PFSK-1 (cell line): ENCODE measurements at regions not wholly inside any gene's neighbourhood (a gene's known extent, or its start where the extent isn't known, plus 50 kb on each side); places are given as distances from the start of the nearest gene placed in this dataset.

Experiments used
- FOXP2 ChIP-seq: optimal IDR thresholded peaks from 2 replicates; pipeline ENCODE3; 2011; ENCODE audit warnings: borderline replicate concordance, control low read depth, inconsistent platforms; ENCODE audit not compliant: insufficient read depth; ENCODE audit errors: extremely low read length, extremely low read depth
- POLR2AphosphoS5 ChIP-seq: IDR thresholded peaks from 2 replicates; pipeline ENCODE4 v1.6.1; 2012; ENCODE audit warnings: low read depth, mild to moderate bottlenecking, control low read depth, low read length, moderate library complexity
- SIN3A ChIP-seq: IDR thresholded peaks from 2 replicates; pipeline ENCODE4 v1.6.1; 2012; ENCODE audit warnings: mild to moderate bottlenecking, low read length, moderate library complexity, borderline replicate concordance; ENCODE audit not compliant: insufficient read depth
- TAF1 ChIP-seq: IDR thresholded peaks from 2 replicates; pipeline ENCODE4 v1.6.1; 2012; ENCODE audit warnings: low read length, control low read depth, borderline replicate concordance; ENCODE audit not compliant: insufficient read depth
- TF ChIP-seq, protein P1 (sequence below), 2 experiments: IDR thresholded peaks; 2 replicates each; pipeline versions ENCODE4 v1.6.1 to v1.8.0; 2011 to 2012; ENCODE audit warnings: low read depth in 2 of 2, low read length in 2 of 2, control low read depth in 1 of 2, inconsistent platforms in 1 of 2, mild to moderate bottlenecking in 1 of 2, moderate library complexity in 1 of 2; ENCODE audit not compliant: insufficient read depth in 1 of 2

DNA sequence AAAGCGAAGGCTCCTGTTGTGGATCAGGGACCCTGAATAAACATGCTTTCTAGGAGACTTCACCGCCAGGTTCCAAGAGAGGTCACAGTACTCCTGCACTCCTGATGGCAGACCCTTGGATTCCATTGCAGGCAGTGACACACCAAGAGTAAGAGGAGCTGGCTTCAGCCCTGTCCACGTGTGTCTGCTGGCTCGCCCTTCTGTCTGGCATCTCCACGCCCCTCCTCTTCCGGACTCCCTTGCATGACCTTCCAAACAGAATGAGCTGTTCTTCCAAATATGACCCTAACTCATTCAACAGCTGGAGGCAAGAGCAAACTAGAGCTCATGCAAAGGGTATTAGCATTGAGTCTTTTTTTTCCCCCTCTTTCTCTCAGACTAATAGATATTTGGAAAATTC lies 233.0 kb upstream of the PLEKHG7 start:
- TF ChIP-seq FOXP2 = no peak
- TF ChIP-seq POLR2AphosphoS5 = no peak
- TF ChIP-seq, protein P1, sequence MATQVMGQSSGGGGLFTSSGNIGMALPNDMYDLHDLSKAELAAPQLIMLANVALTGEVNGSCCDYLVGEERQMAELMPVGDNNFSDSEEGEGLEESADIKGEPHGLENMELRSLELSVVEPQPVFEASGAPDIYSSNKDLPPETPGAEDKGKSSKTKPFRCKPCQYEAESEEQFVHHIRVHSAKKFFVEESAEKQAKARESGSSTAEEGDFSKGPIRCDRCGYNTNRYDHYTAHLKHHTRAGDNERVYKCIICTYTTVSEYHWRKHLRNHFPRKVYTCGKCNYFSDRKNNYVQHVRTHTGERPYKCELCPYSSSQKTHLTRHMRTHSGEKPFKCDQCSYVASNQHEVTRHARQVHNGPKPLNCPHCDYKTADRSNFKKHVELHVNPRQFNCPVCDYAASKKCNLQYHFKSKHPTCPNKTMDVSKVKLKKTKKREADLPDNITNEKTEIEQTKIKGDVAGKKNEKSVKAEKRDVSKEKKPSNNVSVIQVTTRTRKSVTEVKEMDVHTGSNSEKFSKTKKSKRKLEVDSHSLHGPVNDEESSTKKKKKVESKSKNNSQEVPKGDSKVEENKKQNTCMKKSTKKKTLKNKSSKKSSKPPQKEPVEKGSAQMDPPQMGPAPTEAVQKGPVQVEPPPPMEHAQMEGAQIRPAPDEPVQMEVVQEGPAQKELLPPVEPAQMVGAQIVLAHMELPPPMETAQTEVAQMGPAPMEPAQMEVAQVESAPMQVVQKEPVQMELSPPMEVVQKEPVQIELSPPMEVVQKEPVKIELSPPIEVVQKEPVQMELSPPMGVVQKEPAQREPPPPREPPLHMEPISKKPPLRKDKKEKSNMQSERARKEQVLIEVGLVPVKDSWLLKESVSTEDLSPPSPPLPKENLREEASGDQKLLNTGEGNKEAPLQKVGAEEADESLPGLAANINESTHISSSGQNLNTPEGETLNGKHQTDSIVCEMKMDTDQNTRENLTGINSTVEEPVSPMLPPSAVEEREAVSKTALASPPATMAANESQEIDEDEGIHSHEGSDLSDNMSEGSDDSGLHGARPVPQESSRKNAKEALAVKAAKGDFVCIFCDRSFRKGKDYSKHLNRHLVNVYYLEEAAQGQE (IDR thresholded peaks at IDR 0.05; ENCODE audit: insufficient read depth in 1 of 2, low read depth in 2 of 2, low read length in 2 of 2) = no peak
- no peak for TF ChIP-seq TAF1
- TF ChIP-seq SIN3A = no peak

DNA sequence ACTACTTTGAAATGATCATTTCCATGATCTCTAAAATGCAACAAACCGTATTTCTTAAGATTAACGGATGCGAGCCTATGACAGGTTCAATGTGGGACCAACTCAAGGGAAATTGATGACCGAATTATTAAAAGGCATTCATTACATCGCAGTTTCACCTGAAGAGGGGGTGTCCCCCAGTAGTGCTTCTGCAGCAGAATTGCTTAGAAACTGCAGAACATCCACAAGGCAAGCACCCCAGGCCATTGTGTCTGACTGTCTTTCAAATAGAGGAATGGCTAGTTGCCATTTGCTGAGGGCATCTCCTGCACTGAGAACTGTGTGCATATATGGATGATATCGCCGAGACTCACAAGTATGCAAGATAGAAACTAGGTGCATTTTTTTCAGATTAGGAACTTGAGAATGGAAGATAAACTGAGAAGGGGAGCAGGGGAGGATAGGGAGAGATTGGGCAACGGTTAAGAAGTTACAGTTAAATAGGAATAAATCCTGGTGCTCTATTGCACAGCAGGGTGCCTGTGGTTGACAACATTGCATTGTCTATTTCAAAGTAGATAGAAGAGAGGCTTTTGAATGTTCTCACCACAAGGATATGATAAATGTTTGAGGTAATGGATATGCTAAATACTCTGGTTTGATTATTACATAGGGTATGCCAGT lies 234.3 kb upstream of the PLEKHG7 start:
- TF ChIP-seq POLR2AphosphoS5 = no peak

DNA sequence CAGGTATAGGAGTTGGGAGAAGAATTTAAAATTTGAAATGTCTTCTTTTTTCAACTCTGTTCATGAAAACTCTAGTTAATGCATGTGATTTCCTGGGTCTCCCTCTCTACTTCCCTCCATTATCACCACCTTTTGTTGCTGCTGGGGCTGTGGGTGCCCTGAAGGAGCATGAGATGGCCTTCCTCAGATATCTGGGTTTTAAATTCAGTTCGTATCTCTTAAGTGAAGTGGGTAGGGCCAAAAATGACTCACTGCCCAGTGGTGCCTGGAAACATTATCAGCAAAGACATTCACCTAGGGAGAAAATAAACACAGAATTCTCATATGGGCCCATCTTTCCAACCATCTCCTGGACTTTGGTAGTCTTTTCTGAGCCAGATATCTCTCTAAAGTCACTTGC lies 234.9 kb upstream of the PLEKHG7 start:
- TF ChIP-seq SIN3A (no peak), FOXP2 (no peak), TAF1 (no peak), POLR2AphosphoS5 (no peak)
- TF ChIP-seq, protein P1 (IDR thresholded peaks at IDR 0.05; ENCODE audit: insufficient read depth in 1 of 2, low read depth in 2 of 2, low read length in 2 of 2) = no peak

DNA sequence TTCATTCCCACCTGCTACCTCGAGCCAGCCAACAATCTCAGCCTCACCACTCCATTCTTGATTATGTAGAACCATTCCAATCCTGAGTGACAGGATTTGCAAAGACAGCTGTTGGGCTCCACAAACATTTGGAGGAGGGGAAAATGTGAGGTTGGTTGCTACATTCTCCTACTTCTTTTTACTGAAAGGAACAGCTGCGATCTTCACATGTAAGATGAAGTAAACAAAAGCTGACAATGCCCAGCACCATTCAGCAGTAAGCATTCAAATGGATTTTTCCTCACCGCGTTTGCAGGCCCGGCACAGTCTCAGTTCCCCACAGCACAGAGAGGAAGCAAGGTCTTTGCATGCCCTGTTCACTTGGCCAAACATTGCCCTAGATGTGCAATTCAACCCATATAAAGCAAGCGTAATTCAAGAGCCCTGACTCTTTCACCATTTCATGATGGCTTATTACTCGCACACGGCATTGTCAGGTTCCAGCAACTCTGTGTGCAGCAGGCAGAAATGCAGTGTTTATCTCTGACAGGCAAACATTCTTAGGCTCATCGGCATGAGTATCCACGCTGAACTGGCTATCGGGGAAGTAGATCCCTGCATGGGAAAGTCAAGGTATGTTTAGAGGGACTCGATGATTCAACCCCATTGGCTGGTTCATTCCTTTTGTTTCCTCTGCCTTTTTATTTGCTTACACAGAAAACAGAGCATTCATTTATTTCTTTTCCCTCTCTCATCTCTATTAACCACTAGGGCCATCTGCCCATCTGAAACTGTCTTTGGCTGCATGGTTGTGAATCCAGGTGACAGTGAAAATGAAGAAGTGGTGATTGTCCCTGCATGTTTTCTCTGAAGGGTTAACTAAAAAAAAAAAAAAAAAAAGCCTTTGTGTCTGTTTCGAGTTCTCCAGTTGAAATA lies 236.1 kb upstream of the PLEKHG7 start:
- TF ChIP-seq FOXP2 (no peak), SIN3A (no peak), POLR2AphosphoS5 (no peak), TAF1 (no peak)
- TF ChIP-seq, protein P1 (IDR thresholded peaks at IDR 0.05; ENCODE audit: insufficient read depth in 1 of 2, low read depth in 2 of 2, low read length in 2 of 2) = no peak

DNA sequence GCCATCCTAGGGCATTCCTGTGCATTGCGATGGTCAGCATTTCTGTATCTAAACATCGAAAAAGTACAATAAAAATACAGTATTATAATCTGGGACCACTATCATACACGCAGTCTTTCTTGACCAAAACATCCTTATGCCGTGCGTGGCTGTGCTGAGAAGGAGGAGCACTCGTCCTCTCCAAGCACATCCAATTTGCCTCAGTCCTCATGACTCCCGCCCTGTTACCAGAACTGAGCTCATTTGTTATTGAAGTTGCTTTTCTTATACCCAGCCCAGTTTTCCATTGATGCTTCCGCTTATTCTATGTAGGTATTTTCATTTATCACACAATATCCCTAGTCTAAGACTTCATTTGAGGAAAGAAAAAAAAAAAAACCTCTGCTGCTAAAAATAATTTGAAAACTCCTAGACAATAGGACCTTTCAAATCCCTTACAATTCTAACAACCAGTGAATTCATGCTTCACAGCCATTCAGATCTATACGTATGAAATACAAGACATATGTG lies 236.9 kb upstream of the PLEKHG7 start:
- TF ChIP-seq FOXP2 (no peak), TAF1 (no peak), POLR2AphosphoS5 (no peak), SIN3A (no peak)
- TF ChIP-seq, protein P1 (IDR thresholded peaks at IDR 0.05; ENCODE audit: insufficient read depth in 1 of 2, low read depth in 2 of 2, low read length in 2 of 2) = no peak
